ENCODE measurements at regions not wholly inside any gene's neighbourhood (a gene's known extent, or its start where the extent isn't known, plus 50 kb on each side); places are given as distances from the start of the nearest gene placed in this dataset.

DNA sequence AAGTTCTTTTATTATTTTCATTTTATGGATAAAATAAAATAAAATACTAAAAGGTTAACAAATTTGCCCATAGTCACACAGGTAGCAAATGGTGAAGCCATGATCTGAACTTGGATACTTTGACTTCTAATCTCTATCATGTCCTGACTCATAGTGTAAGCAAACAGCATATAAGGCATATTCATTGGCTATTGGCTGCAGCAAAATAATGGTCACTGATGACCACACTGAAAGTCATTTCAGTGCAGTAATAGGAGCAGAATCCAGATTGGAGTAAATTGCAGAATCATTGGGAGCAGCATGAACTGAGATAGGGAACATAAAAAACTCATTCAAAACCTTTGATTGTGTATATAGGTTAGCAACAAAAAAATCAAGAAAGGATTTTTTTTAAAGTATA, 262.9 kb downstream of the PLA2G4A start:
- no peak for DNase-seq

- DNase-seq, result no peak
These were observed 263.4 kb downstream of the PLA2G4A start for GRCh38 chr1:187092104-187092503.

DNA sequence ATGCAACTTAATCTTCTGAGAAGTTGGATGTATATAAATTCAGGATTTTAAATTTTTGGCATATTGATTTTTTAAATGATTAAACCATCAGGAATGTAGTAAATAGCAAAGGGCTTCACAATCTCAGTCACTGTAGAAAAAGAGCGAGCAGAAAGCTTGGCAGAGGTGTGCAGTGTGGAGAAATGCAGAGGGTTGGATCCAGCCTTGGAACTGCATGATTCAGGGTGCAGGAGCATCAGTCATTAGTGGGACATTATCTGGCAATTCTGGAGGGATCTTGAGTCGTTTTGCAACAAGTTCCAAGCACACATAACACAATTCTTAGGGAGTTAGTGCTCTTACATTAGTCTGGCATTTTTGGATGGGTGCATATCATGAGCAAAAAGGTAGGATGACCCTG, 267.9 kb downstream of the PLA2G4A start:
- DNase-seq, result no peak

DNA sequence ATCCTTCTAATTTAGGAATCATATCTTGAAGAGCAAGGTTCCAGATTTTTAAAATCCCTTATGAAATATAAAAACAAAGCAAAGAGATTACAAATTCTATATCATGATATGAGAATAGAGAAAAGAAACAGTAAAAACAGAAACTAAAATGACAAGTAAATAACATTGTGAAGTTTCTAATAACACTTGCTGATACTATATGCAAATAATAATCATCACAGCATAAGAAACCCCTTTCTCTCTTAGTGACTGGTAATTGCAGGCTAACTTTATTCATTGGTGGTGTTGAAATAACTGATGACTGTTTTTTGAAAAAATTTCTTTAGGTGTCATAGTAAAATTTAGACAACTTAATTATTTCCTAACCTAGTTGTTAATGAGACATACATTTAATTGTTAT, 281.6 kb downstream of the PLA2G4A start:
- no peak for DNase-seq

GRCh38 chr1:187114792-187115191, 286.0 kb downstream of the PLA2G4A start:
- DNase-seq, result no peak

GRCh38 chr1:187121661-187122060, 292.9 kb downstream of the PLA2G4A start:
- DNase-seq, result no peak

- DNase-seq, result no peak
These were observed 293.8 kb downstream of the PLA2G4A start for GRCh38 chr1:187122566-187122965.

DNA sequence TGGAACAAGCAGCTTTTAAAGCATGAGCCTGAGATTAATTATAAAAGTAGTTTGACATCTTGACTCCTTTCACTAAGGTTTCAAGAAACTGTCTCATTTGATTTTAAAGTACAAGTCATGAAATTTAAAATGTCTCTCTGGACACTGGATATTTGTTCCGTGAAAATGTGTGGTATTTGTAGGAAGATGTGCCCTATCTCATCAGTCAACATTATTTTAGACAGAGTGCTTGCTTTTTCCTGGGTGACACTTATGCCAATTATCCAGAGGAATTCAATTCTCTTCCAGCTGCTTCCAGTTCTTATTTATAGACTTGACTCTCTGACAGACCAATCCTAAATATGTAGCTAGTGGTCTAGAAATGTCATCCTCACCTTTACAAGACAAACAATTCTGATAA, 300.4 kb downstream of the PLA2G4A start:
- DNase-seq, result no peak

GRCh38 chr1:187143783-187144182, 315.0 kb downstream of the PLA2G4A start:
- DNase-seq, result no peak

- DNase-seq, result no peak
These were observed 317.6 kb downstream of the PLA2G4A start for GRCh38 chr1:187146388-187146787.

GRCh38 chr1:187151555-187151954, 322.8 kb downstream of the PLA2G4A start:
- DNase-seq, result no peak

- no peak for DNase-seq
These were observed 324.3 kb downstream of the PLA2G4A start for GRCh38 chr1:187153047-187153446.

GRCh38 chr1:187157115-187157514, 328.4 kb downstream of the PLA2G4A start:
- DNase-seq, result no peak

- DNase-seq, result no peak
These were observed 328.8 kb downstream of the PLA2G4A start for GRCh38 chr1:187157552-187157951.

GRCh38 chr1:187167555-187167954, 338.8 kb downstream of the PLA2G4A start:
- no peak for DNase-seq

DNA sequence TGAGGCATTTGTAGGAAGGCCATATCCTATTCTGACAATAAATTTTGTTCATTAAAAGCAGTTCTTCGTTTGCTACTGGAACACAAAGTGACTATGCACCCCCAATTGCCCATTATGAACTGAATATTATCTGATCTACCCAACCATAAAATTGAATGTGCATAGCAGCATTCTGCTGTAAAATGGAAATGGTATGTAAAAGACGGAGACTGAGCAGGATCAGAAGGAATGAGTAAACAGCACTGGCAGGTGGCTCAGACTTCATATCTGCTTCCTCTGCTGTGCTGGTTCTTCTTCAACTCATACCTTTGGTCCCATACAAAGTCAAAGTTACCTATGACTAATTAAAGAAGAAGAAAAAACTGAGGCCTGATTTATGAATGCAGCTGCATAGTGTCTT, 339.5 kb downstream of the PLA2G4A start:
- DNase-seq, result no peak

GRCh38 chr1:187185389-187185788, 356.6 kb downstream of the PLA2G4A start:
- DNase-seq, result no peak

DNA sequence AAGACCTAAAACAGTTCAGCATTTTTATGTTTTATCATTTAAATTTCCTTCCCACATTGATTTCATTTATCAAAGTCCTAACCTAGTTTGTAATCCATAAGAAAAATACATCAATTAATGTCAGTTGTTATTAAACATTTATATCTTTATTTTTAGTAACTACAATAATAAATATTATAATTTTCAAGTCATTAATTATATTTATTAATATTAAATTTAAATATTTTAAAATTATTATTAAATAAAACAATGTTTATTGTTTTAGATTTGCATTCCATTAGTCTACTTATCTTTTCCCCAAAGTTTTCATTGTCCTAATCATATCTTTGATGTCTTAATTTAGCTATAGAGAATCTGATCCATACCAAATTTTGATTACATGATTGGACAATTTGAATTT, 368.9 kb downstream of the PLA2G4A start:
- DNase-seq, result no peak

- DNase-seq, result no peak
These were observed 374.5 kb downstream of the PLA2G4A start for GRCh38 chr1:187203257-187203656.

DNA sequence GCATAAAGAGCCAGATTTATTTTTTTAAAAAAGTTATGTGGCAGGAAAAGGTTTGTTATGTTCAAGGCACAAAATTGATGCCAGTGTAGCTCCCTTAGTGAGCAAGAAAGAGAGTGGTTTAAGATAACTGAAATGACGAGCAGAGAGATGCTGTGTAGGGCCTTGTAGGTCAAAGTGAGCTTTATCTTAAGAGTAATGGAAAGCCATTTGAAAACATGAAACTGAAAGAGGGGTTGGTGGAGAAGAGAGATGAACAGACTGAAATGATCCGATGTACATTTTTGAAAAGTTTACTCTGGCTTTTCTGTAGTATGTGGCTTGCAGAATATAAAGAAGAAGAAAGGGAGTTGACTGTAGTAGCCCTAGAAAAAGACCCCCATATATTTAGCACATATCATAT, 383.6 kb downstream of the PLA2G4A start:
- no peak for DNase-seq

DNA sequence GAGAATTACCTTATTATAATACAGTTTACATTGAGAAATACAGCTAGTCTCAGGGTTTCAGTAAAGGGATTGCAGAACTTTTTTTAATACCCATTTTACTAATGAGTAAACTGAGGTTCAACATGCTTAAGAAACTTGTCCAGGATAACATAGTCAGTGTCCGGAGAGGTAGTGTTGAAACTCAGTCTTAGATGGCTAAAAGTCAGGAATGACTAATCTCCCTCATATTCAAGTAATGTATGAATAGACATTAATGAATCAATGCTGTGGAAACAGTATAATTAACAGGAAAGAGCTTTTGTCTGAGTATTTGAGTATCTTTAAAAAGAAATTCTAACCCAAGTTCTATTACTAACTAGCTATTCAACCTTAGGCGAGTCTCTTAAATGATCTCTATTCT, 397.6 kb downstream of the PLA2G4A start:
- DNase-seq, result no peak

GRCh38 chr1:187228790-187229189, 400.0 kb downstream of the PLA2G4A start:
- no peak for DNase-seq

- no peak for DNase-seq
These were observed 400.7 kb downstream of the PLA2G4A start for GRCh38 chr1:187229496-187229895.

GRCh38 chr1:187234706-187235105, 406.0 kb downstream of the PLA2G4A start:
- DNase-seq, result no peak

DNA sequence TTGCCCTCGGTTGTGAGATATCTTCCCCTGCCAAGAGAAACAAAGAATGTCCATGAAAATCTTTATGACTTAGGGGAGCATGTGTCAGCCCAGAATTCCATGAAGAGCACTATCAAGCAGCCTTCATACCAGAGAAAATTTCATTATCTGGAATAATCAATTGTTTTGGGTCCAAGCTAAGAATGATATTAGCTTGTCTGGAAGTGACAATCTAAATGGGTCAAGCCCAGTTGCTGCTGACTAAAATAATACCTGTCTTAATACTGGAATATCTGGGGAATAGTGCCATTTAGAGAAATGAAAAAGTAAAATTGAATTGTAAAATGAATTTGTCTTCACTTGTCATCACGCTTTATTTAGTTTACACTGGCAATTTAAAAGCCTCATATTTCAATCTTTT, 407.4 kb downstream of the PLA2G4A start:
- no peak for DNase-seq

DNA sequence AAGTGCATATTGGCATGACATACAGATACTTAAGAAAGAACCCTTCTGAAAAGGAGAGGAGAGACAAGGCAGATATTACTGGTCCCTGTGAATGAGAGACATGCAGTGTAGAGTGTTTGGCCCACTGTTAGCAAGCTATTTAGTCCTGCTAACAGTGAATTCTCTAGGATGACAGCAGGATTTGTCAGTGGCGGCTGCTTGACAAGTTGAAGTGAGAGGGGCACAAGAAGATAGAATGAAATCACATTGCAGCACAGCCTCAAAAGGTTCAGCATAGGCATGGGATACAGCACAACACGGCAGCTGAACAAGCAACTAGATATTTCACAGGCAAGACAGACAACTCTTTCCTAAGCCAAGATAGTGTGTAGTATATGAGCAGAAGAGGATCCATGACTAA, 407.9 kb downstream of the PLA2G4A start:
- no peak for DNase-seq
